Glomerular visceral epithelial cell (primary cell): ENCODE measurements at regions not wholly inside any gene's neighbourhood (a gene's known extent, or its start where the extent isn't known, plus 50 kb on each side); places are given as distances from the start of the nearest gene placed in this dataset.

Source experiments
- DNase-seq: peaks from one replicate; pipeline ENCODE4 v3.0.0-alpha.2; 2016; ENCODE audit errors: extremely low spot score

DNA sequence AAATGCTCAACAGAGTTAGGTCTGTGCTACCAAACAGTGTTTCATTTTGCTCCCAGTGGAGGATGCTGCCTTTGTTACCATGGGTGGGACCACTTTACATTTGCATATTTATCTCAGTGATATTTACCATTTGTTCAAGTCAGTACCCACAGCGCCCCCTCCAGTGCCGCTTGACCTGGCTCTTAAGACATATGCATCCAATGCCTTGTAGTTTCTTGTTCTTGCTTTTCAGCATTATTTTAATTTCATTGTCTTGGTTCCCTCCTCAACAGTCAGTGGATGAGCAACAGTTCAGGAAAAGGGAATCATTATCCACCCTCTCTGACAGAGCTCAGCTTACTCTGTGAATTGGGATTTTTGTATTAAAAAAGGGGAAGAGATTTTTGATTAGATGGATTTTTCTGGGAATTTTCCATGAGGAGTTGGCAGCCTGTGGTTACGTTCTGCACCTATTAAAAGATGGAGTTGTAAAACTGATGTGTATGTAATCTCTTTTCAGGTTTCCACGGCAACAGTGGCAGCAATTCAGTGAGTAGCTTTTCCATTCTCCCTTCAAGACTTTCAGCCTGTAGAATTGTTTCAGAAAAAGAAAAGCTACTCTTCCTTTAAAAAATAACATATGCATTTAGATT, 240.5 kb upstream of the DAAM1 start:
- no peak for DNase-seq

DNA sequence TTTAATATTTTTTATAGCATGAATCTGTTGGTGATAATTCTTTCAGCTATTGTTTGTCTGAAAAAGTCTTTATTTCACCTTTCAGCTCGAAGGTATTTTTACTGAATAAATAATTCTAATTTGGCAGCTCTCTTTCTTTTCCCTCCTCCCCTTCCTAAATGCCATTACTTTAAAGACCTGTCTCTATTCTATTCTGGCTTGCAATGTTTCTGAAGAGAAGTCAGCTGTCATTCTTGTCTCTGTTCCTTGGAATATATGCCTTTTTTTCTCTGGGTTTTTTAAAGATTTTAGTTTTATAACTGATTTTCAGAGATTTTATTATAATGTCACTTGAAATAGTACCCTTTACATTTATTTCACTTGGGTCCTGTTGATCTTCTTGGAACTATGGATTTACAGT, 237.9 kb upstream of the DAAM1 start:
- DNase-seq: no peak

DNA sequence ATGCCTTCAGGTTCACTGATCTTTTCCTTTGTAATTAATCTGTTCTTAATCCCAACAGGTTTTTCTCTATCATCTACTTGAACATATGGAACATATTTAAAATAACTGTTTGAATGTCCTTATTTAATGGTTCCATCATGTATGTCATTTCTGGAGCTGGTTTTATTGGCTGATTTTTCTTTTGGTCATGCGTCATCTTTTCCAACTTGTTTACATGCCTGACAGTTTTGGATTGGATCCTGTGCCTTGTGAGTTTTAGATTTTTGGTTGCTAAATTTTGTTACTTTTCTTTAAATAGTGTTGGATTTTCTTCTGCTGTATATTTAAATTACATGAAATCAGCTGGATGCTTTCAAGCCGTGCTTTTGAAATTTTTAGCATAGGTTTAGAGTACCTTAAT, 237.3 kb upstream of the DAAM1 start:
- DNase-seq: no peak

- DNase-seq: no peak
These were observed 234.4 kb upstream of the DAAM1 start for GRCh38 chr14:58954052-58954451.

DNA sequence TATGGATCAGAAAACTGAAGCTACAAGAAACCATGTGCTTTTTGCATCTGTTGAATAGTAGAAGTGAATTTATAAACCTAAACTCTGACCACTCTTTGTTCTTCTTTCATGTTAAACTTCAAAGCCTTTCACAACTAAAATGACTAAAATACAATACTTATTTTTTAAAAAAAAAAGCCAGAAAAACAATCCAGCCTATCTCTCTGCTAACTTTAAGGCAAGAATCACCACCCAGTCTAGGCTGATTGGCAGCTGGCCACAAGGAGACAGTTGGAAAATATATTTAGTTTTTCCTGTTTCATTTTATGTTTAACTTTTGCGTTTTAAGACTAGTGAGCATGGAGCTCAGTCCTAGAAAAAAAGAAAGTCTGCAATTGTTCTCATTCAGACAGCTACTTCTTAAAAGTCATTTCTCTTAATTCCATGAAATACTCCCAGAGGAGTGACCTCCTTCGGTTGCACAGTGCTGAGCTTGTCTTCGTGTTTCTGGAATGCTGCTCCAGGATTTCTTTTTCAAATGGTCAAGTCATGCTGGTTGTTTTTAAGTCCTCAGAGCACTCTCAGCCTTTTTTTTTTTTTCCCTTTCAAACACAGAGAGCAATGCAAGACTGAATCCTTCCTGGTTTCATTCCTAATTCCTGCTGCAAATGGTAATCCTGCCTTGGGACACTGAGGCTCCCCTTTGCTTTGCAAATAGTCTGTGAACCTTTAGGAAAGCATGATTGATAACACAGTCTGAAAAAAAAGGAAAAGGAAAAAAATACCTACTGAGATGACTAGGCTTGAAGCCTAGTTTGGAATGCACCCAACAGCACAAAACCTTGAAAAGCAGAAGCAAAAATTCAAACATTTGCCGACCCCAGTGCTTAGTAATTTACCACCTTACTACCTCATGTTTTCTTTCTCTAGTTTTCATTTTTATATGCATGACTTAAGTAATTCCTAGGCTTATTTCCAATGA, 233.3 kb upstream of the DAAM1 start:
- DNase-seq: no peak

GRCh38 chr14:58961045-58961731, 227.3 kb upstream of the DAAM1 start:
- no peak for DNase-seq

DNA sequence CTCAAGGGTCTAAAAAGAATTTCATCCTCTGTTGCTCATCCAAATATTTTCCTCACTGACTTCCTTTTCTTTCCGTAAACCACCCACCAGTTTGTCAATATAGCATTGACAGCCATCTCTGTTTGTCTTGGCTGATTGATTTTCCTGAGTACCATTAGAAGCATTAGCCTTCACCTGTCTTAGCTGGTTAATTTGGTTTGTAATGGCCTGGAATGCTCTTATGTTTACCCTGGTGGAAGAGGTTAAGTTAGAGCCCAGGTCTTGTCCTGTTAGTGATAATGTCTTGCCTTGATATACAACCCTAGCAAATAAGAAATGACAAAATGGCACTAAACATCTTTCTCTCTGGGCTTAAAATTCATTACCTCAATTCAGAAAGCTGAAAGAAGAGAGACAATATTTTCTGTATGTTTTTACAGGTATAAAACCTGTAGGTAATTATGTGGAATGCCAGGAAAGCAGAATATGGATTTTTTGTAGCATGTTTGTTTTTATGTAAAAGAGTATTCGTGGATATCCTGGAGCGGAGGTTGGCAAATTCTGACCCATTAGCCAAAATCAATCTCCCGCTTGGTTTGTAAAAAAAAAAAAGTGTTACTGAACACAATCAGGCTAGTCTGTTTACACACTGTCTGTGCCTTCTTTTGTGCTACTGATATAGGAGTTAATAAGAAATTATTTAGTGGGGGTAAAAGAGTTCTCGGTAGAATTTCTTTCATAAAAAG, 224.4 kb upstream of the DAAM1 start:
- DNase-seq: no peak

DNA sequence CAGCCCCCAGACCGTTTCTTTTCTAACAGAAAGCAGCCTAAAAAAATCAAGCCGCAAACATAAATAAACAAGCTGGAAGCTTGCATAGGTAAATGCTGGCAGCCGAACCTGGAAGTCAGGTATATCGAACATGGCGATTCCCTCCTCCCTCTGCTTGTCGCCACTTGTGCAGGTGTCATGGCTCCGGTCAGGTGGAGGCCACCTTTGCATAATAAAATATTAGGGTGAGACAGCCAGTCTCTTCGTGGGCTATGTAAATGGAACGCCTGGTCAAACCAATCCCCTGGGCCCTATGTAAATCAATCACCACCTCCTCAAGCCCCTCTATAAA, 223.9 kb upstream of the DAAM1 start:
- DNase-seq: no peak

GRCh38 chr14:58965601-58966000, 222.9 kb upstream of the DAAM1 start:
- no peak for DNase-seq

GRCh38 chr14:58966997-58967396, 221.5 kb upstream of the DAAM1 start:
- no peak for DNase-seq

DNA sequence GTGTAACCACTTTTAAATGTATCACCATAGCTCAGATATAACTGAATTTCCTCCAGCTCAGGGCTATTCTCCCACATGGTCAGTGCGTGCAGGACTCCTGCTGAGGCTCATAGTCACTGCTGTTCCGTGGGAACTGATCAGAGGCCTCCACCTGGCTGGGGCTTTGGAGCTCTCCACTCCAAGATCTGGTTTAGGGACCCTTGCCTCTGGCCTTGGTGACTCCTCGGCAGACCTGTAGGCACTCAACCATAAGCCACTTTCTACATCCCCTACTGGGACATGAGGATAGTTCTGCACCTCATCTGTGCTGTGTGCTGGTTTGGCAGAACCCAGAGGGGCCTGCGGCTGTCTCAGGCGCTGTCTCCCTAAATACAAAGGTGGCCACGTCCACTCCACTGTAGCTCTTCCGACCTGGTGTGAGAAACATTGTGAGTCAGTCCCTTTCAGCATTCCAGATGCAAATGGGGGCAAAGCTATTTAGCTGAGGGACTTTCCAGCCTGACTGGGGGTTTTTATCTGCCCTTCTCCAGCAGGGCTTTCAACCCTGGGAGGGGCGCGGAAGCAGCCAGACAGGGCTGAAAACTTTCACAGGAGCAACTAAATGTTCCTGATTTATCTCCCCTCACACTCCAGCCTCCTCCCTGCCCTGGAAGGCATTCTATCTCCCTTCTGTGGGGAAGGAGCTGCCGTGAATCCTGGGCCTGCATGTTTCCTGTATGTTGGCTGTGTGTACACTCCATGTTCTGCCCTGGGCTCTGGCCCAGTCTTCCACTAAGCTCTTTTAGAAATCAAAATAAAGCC, 218.3 kb upstream of the DAAM1 start:
- DNase-seq: peak; percentile 71

DNA sequence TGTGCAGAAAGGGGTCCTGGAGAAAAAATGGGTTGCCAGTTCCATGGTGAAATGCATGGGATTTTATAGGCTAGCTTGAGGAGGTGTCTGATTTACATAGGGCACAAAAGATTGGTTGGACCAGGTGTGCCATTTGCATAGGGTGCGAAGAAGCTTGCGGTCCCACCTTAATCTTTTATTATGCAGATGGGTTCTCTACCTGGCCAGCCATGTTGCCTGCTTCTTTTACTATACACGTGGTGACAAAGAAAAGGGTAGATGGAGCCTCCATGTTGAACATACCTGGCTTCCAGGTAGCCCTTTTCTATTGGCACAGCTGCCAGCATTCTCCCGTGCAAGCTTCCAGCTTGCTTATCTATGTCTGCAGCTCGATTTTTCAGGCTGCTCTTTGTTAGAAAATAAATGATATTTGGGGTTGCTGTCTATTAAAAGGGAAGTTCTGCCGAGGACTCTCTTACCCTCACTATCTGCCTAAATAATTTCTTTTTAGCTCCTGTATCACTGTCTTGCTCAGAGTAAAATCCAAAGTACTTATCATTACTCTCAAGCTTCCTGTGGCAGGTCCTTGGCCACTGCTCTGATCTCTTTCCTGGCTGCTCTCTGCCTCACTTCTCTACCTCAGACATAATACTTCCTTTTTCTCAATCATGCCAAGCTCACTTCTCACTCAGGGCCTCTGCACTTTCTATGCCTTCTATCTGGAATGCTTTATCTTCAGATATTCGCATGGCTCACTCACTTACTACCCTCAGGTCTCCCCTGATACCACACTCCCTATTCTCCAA, 216.0 kb upstream of the DAAM1 start:
- no peak for DNase-seq

DNA sequence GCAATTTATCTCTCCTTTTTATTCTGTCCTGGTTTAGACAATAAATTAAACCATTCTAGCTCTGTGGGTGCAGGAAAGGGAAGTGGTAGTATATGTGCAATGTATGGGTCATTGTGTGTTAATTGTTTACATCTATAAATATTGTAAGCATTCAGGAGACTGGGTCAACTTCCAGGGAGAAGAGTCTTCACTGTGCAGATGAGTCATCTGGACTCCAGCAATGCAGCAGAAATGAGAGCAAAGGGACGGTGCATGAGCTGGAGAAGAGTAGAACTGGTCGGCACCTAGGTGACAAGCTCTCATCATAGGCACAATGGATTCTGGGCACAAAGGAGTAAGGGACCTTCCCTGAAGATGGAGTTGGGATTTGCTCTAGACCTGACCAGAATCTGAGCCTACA, 211.1 kb upstream of the DAAM1 start:
- no peak for DNase-seq

- no peak for DNase-seq
These were observed 210.1 kb upstream of the DAAM1 start for GRCh38 chr14:58978343-58978742.

DNA sequence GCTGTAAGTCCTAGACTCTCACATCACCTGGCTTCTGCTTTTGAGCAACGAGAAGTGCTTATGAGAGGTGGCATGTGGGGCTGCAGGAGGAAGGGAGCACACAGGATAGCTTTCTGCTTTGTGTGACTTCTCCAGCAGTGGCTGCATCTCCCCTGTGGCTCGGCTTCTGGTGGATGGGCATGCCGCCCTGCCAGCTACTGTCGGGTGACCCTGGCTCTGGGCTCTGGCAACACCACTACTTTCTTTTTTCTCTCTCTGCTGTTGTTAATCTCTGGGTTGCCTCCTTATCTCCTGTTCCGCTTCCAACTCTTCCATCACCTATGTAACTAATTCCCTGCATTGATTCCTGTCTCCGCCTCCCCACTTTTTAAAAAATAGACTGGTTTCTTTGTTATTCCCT, 209.1 kb upstream of the DAAM1 start:
- DNase-seq: no peak

DNA sequence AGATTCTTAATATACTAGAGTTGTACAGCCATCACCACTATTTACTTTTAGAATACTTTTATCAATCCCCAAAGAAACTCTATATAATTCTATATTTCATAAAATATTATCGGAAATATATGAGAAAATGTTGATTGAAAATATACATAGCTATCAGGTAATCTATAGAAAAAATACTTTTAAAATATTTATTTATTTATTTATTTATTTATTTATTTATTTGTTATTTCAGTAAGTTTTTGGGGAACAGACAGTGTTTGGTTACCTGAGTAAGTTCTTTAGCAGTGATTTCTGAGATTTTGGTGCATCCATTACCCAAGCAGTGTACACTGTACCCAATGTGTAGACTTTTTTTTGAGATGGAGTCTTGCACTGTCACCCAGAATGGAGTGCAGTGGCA, 206.6 kb upstream of the DAAM1 start:
- DNase-seq: no peak

- no peak for DNase-seq
These were observed 202.7 kb upstream of the DAAM1 start for GRCh38 chr14:58985786-58986185.

GRCh38 chr14:58987591-58987990, 200.9 kb upstream of the DAAM1 start:
- no peak for DNase-seq

- no peak for DNase-seq
These were observed 195.5 kb upstream of the DAAM1 start for GRCh38 chr14:58992935-58993334.

GRCh38 chr14:58994130-58994529, 194.3 kb upstream of the DAAM1 start:
- no peak for DNase-seq

GRCh38 chr14:59004012-59004411, 184.5 kb upstream of the DAAM1 start:
- DNase-seq: no peak
